ENCODE measurements at regions not wholly inside any gene's neighbourhood (a gene's known extent, or its start where the extent isn't known, plus 50 kb on each side); places are given as distances from the start of the nearest gene placed in this dataset.

DNA sequence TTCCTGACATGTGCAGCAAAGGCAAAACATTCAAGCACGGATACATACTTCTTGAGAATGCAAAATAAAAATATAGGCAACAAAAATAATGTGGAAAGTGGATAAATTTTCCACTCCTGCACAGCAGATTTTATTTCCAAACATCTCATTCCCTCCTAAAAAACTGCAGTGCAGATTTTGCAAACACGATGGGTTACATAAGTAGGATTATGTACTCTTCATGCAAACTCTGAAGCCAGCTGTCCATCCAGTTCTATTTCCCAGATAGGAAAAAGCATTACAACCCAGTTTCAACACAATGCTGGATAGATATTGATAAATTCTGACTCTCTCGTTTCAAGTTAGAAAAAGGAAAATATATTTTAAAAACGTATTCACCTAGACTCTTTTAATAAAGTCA is 52.7 kb upstream of the CCNG1 start:
- DNase-seq (ENCODE audit: extremely low spot score): no peak
- TF ChIP-seq CTBP1 (IDR thresholded peaks at IDR 0.05; ENCODE audit: borderline replicate concordance): no peak
- ChIA-PET POLR2A (no interaction called here), CTCF (no interaction called here)

DNA sequence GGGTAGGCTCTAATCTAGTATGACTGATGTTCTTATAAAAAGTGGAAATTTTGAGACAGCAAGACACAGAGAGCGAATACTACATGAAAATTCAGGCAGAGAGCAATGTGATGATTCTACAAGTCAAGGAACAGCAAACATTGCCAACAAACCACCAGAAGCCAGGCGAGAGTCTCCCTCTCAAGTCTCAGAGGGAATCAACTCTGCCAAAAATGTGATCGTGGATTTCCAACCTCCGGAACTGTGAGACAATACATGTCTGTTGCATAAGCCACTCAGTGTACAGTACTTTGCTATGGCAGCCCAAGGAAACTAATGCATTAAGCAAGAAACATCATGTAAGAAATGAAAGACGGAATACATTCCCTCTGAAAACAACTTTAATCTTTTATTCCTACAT is 52.1 kb upstream of the CCNG1 start:
- DNase-seq (ENCODE audit: extremely low spot score): no peak
- TF ChIP-seq NFRKB (IDR thresholded peaks at IDR 0.05) (no peak), HDGF (IDR thresholded peaks at IDR 0.05; ENCODE audit: borderline replicate concordance) (no peak), FOXM1 (IDR thresholded peaks at IDR 0.05; ENCODE audit: borderline replicate concordance) (no peak), CTBP1 (IDR thresholded peaks at IDR 0.05; ENCODE audit: borderline replicate concordance) (no peak), ELF4 (IDR thresholded peaks at IDR 0.05) (no peak), ARNT (IDR thresholded peaks at IDR 0.05) (no peak), TARDBP (IDR thresholded peaks at IDR 0.05) (no peak), FOXK2 (IDR thresholded peaks at IDR 0.05) (no peak), L3MBTL2 (conservative IDR thresholded peaks at IDR 0.05) (no peak), LEF1 (IDR thresholded peaks at IDR 0.05; ENCODE audit: borderline replicate concordance) (no peak), SUZ12 (IDR thresholded peaks at IDR 0.05) (no peak), BHLHE40 (IDR thresholded peaks at IDR 0.05; ENCODE audit: borderline replicate concordance) (no peak), ZNF384 (IDR thresholded peaks at IDR 0.05) (no peak), SP1 (IDR thresholded peaks at IDR 0.05) (no peak), FOXA1 (IDR thresholded peaks at IDR 0.05) (no peak)
- TF ChIP-seq, protein P1, sequence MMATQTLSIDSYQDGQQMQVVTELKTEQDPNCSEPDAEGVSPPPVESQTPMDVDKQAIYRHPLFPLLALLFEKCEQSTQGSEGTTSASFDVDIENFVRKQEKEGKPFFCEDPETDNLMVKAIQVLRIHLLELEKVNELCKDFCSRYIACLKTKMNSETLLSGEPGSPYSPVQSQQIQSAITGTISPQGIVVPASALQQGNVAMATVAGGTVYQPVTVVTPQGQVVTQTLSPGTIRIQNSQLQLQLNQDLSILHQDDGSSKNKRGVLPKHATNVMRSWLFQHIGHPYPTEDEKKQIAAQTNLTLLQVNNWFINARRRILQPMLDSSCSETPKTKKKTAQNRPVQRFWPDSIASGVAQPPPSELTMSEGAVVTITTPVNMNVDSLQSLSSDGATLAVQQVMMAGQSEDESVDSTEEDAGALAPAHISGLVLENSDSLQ (IDR thresholded peaks at IDR 0.05): no peak
- ChIA-PET CTCF (no interaction called here), POLR2A (no interaction called here)

DNA sequence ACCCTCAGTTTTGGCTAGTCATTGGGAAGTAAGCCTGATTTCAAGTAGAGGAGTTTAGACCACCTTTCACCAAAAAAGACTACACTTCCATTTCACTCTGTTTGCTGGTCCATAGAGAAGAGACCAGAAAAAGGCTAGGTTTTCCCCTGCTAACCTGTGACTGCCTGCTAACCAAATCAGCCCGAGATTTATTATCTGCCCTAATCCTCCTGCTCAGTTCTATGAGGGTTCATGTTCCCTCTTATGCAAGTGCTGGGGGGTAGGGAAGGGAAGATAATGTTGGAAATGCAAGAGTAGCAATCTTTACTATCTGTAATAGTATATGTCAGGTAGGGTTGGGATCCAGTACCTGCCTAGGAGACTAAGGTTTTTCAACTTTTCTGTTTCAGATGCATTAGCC is 51.6 kb upstream of the CCNG1 start:
- ChIA-PET POLR2A (no interaction called here), CTCF (no interaction called here)
- DNase-seq (ENCODE audit: extremely low spot score): no peak
- no peak for TF ChIP-seq LEF1 (IDR thresholded peaks at IDR 0.05; ENCODE audit: borderline replicate concordance)
- TF ChIP-seq, protein P1 (IDR thresholded peaks at IDR 0.05): no peak
- no peak for TF ChIP-seq ELF4 (IDR thresholded peaks at IDR 0.05)
- no peak for TF ChIP-seq TARDBP (IDR thresholded peaks at IDR 0.05)
- TF ChIP-seq ZNF384 (IDR thresholded peaks at IDR 0.05): no peak
- TF ChIP-seq ARNT (IDR thresholded peaks at IDR 0.05): no peak
- TF ChIP-seq CTBP1 (IDR thresholded peaks at IDR 0.05; ENCODE audit: borderline replicate concordance): no peak
- TF ChIP-seq BHLHE40 (IDR thresholded peaks at IDR 0.05; ENCODE audit: borderline replicate concordance): no peak
- TF ChIP-seq HDGF (IDR thresholded peaks at IDR 0.05; ENCODE audit: borderline replicate concordance): no peak
- no peak for TF ChIP-seq SP1 (IDR thresholded peaks at IDR 0.05)
- TF ChIP-seq FOXM1 (IDR thresholded peaks at IDR 0.05; ENCODE audit: borderline replicate concordance): no peak
- TF ChIP-seq L3MBTL2 (conservative IDR thresholded peaks at IDR 0.05): no peak
- no peak for TF ChIP-seq SUZ12 (IDR thresholded peaks at IDR 0.05)
- TF ChIP-seq FOXA1 (IDR thresholded peaks at IDR 0.05): no peak

DNA sequence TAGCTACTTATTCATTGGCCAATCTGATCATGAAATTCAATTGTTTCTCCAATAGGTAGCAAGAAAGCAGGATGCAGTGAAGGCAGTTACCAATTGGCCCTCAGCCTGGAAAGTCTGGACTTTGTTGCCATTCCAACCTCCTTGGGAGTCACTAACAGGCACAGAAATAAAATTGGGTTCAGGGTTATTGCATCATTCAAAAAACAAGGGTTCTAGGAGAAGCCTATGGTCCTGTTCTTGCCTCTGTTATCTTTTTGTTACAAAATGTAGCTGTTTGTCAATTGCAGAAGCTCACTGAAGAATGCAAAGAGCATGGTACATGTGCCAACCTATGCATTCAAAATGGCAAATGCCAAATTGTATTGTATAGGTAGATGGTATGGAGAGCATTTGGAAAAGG is 51.0 kb upstream of the CCNG1 start:
- no peak for TF ChIP-seq SP1 (IDR thresholded peaks at IDR 0.05)
- TF ChIP-seq CTBP1 (IDR thresholded peaks at IDR 0.05; ENCODE audit: borderline replicate concordance): no peak
- no peak for TF ChIP-seq HDGF (IDR thresholded peaks at IDR 0.05; ENCODE audit: borderline replicate concordance)
- no peak for TF ChIP-seq ARNT (IDR thresholded peaks at IDR 0.05)
- no peak for TF ChIP-seq ZNF384 (IDR thresholded peaks at IDR 0.05)
- TF ChIP-seq FOXA1 (IDR thresholded peaks at IDR 0.05): no peak
- TF ChIP-seq, protein P1 (IDR thresholded peaks at IDR 0.05): no peak
- TF ChIP-seq NFRKB (IDR thresholded peaks at IDR 0.05): no peak
- no peak for DNase-seq (ENCODE audit: extremely low spot score)
- POLR2A ChIA-PET: no interaction called here
- CTCF ChIA-PET: no interaction called here

DNA sequence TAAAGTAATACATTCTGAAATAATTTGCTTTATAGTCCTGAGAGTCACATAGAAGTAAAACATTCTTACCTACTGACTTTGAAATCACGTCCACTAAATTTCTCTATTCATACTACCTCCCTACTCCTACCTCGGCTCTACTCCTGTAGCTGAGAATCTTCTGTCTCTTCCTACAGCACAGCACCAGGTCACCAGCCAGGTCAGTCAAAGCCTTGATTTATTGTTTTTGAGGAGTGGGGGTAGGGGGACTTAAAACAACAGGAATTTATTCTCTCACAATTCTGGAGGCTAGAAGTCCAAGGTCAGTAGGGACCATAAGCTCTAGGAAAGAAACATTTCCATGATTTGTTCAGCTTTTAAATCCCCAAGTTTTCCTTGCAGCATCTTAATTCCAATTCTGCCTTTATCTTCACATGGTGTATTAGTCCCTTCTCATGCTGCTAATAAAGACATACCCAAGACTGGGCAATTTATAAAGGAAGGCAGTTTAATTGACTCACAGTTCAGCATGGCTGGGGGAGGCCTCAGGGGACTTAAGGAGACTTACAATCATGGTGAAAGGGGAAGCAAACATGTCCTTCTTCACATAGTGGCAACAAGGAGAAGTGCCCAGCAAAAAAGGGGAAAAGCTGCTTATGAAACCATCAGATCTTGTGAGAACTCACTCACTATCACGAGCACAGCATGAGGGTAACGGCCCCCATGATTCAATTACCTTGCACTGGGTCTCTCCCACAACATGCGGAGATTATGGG is 49.6 kb upstream of the CCNG1 start:
- DNase-seq (ENCODE audit: extremely low spot score): no peak
- CTCF ChIA-PET: no interaction called here
- POLR2A ChIA-PET: interaction anchor here (0.5 kb wide), 1 partner anchor 49 kb away, joined by 3 read pairs; no protein-coding TSS in a partner anchor
- TF ChIP-seq ZNF384 (IDR thresholded peaks at IDR 0.05) (no peak), FOXK2 (IDR thresholded peaks at IDR 0.05) (no peak), NFRKB (IDR thresholded peaks at IDR 0.05) (no peak), FOXA1 (IDR thresholded peaks at IDR 0.05) (no peak), LEF1 (IDR thresholded peaks at IDR 0.05; ENCODE audit: borderline replicate concordance) (no peak), SP1 (IDR thresholded peaks at IDR 0.05) (no peak), FOXM1 (IDR thresholded peaks at IDR 0.05; ENCODE audit: borderline replicate concordance) (no peak)
- TF ChIP-seq, protein P1 (IDR thresholded peaks at IDR 0.05): no peak

Measured in HEK293T (cell line).